H1 (cell line): ENCODE measurements at regions not wholly inside any gene's neighbourhood (a gene's known extent, or its start where the extent isn't known, plus 50 kb on each side); places are given as distances from the start of the nearest gene placed in this dataset.

Source experiments
- CTCF ChIA-PET: fragments of 300-600 bp; sonication (Branson Sonifier 250); formaldehyde crosslinking; loops from one replicate; lab custom pipeline; 2021; ENCODE audit not compliant: partially characterized antibody; lab: Charles Lee
- POLR2A ChIA-PET: fragments of 300-600 bp; sonication (Branson Sonifier 250); formaldehyde crosslinking; loops from one replicate; lab custom pipeline; 2021; ENCODE audit warnings: inconsistent platforms; ENCODE audit not compliant: partially characterized antibody; lab: Charles Lee
- DNase-seq, 2 experiments: peaks; one replicate each; pipeline versions ENCODE4 v3.0.0 to v3.0.0-alpha.2; 2010 to 2022; ENCODE audit warnings: low spot score in 2 of 2, low read depth in 1 of 2, mixed read lengths in 1 of 2
- FAIRE-seq: peaks from 2 replicates; lab custom pipeline; 2011; peaks lifted over from hg19 to GRCh38; lab: Jason Lieb, UNC
- H2AFZ ChIP-seq: 2 replicates; pipeline ENCODE4 v1.8.1; 2012; ENCODE audit warnings: low read length, inconsistent platforms
- H2AK5ac ChIP-seq: 2 replicates; pipeline ENCODE4 v1.6.1; 2013; ENCODE audit warnings: low read depth, low read length
- H2BK120ac ChIP-seq: replicated peaks from 2 replicates; pipeline ENCODE3; 2013; ENCODE audit warnings: low read depth, low read length, inconsistent platforms
- H2BK12ac ChIP-seq: 2 replicates; pipeline ENCODE4 v1.6.1; 2013; ENCODE audit warnings: low read depth, low read length
- H2BK15ac ChIP-seq: 2 replicates; pipeline ENCODE4 v1.6.1; 2013; ENCODE audit warnings: low read length
- H2BK20ac ChIP-seq: 2 replicates; pipeline ENCODE4 v1.6.1; 2013; ENCODE audit warnings: low read length
- H2BK5ac ChIP-seq: 2 replicates; pipeline ENCODE4 v1.6.1; 2013; ENCODE audit warnings: low read depth, low read length
- H3K14ac ChIP-seq: 2 replicates; pipeline ENCODE4 v1.6.1; 2013; ENCODE audit warnings: inconsistent platforms; ENCODE audit not compliant: insufficient read length
- H3K18ac ChIP-seq: 2 replicates; pipeline ENCODE4 v1.6.1; 2013; ENCODE audit warnings: low read length; ENCODE audit errors: extremely low read depth
- H3K23ac ChIP-seq: 2 replicates; pipeline ENCODE4 v1.6.1; 2013; ENCODE audit warnings: inconsistent platforms; ENCODE audit not compliant: insufficient read length
- H3K23me2 ChIP-seq: 2 replicates; pipeline ENCODE4 v1.6.1; 2013; ENCODE audit warnings: low read depth, low read length
- H3K27ac ChIP-seq: 2 replicates; pipeline ENCODE4 v1.6.1; 2011; ENCODE audit warnings: low read depth, low read length, inconsistent platforms
- H3K27me3 ChIP-seq, 4 experiments: replicated peaks in 1 of 4; 1 replicate in 1 of 4; 2 replicates in 3 of 4; pipeline versions ENCODE4 v1.6.1 to v1.8.1; 2011 to 2013; ENCODE audit warnings: low read length in 3 of 4, mild to moderate bottlenecking in 3 of 4, inconsistent platforms in 2 of 4, mixed read lengths in 2 of 4, moderate library complexity in 1 of 4; ENCODE audit not compliant: control insufficient read depth in 3 of 4, insufficient read depth in 3 of 4; ENCODE audit errors: extremely low read depth in 1 of 4
- H3K36me3 ChIP-seq, 4 experiments: 2 replicates each; pipeline versions ENCODE4 v1.6.1 to v1.8.1; 2011 to 2013; ENCODE audit warnings: mild to moderate bottlenecking in 4 of 4, low read length in 3 of 4, moderate library complexity in 2 of 4, control low read depth in 1 of 4, inconsistent platforms in 1 of 4; ENCODE audit not compliant: insufficient read depth in 4 of 4, control insufficient read depth in 2 of 4
- H3K4ac ChIP-seq: replicated peaks from 2 replicates; pipeline ENCODE3; 2013; ENCODE audit warnings: low read length, low read depth, mixed read lengths, inconsistent platforms; ENCODE audit not compliant: insufficient read length
- H3K4me1 ChIP-seq, 4 experiments: replicated peaks in 1 of 4; 1 replicate in 1 of 4; 2 replicates in 3 of 4; pipeline versions ENCODE4 v1.6.1 to v1.8.1; 2011 to 2013; ENCODE audit warnings: low read length in 3 of 4, inconsistent platforms in 2 of 4, mixed read lengths in 1 of 4; ENCODE audit not compliant: insufficient read depth in 4 of 4, control insufficient read depth in 3 of 4
- H3K4me2 ChIP-seq, 2 experiments: 2 replicates each; pipeline versions ENCODE4 v1.6.1 to v1.8.1; 2011 to 2013; ENCODE audit warnings: low read depth in 2 of 2, low read length in 2 of 2, control low read depth in 1 of 2, inconsistent platforms in 1 of 2, mild to moderate bottlenecking in 1 of 2; ENCODE audit not compliant: insufficient read depth in 1 of 2
- H3K4me3 ChIP-seq, 4 experiments: fragments of 200-600, 300-600 bp in 1 of 4; sonication (generic), shearing (Covaris generic), sonication (Bioruptor Twin) in 1 of 4; 2 replicates each; pipeline versions ENCODE4 v1.5.1 to v1.8.1; 2011 to 2016; ENCODE audit warnings: low read length in 4 of 4, low read depth in 3 of 4, control low read depth in 2 of 4, inconsistent platforms in 2 of 4, mild to moderate bottlenecking in 2 of 4, mixed read lengths in 1 of 4, moderate library complexity in 1 of 4; ENCODE audit not compliant: insufficient read depth in 2 of 4; ENCODE audit errors: extremely low read depth in 1 of 4
- H3K56ac ChIP-seq: replicated peaks from 2 replicates; pipeline ENCODE3; 2013; ENCODE audit warnings: low read depth, mild to moderate bottlenecking, mixed read lengths, low read length, inconsistent platforms; ENCODE audit not compliant: insufficient read length
- H3K79me1 ChIP-seq: 2 replicates; pipeline ENCODE4 v1.6.1; 2013; ENCODE audit warnings: low read depth, low read length, control low read depth
- H3K79me2 ChIP-seq, 2 experiments: 2 replicates each; pipeline versions ENCODE4 v1.6.1 to v1.8.1; 2012 to 2013; ENCODE audit warnings: low read length in 2 of 2, mild to moderate bottlenecking in 2 of 2, inconsistent platforms in 1 of 2; ENCODE audit not compliant: insufficient read depth in 2 of 2, control insufficient read depth in 1 of 2
- H3K9ac ChIP-seq, 4 experiments: replicated peaks in 1 of 4; 1 replicate in 1 of 4; 2 replicates in 3 of 4; pipeline versions ENCODE4 v1.6.1 to v1.8.1; 2011 to 2013; ENCODE audit warnings: low read depth in 3 of 4, low read length in 3 of 4, control low read depth in 2 of 4, mild to moderate bottlenecking in 2 of 4, moderate library complexity in 2 of 4, inconsistent platforms in 1 of 4; ENCODE audit errors: extremely low read depth in 1 of 4
- H3K9me3 ChIP-seq, 2 experiments: 2 replicates each; pipeline versions ENCODE4 v1.6.1 to v1.8.1; 2012 to 2013; ENCODE audit warnings: mild to moderate bottlenecking in 2 of 2, moderate library complexity in 2 of 2, control low read depth in 1 of 2, inconsistent platforms in 1 of 2, low read depth in 1 of 2, low read length in 1 of 2, mixed read lengths in 1 of 2; ENCODE audit not compliant: insufficient read depth in 2 of 2
- H4K20me1 ChIP-seq, 2 experiments: replicated peaks in 1 of 2; 2 replicates each; pipeline versions ENCODE3 to v1.8.1; 2011 to 2013; ENCODE audit warnings: inconsistent platforms in 2 of 2, low read length in 2 of 2, mild to moderate bottlenecking in 1 of 2; ENCODE audit not compliant: insufficient read depth in 2 of 2, control insufficient read depth in 1 of 2
- H4K5ac ChIP-seq: 2 replicates; pipeline ENCODE4 v1.6.1; 2013; ENCODE audit warnings: low read length, low read depth, mixed read lengths, inconsistent platforms; ENCODE audit not compliant: insufficient read length
- H4K8ac ChIP-seq: 2 replicates; pipeline ENCODE4 v1.8.0; 2013; ENCODE audit warnings: mild to moderate bottlenecking, moderate library complexity, low read length, inconsistent platforms; ENCODE audit not compliant: insufficient read depth; ENCODE audit errors: extremely low read depth
- H4K91ac ChIP-seq: replicated peaks from 2 replicates; pipeline ENCODE3; 2013; ENCODE audit warnings: low read length, mixed read lengths, inconsistent platforms; ENCODE audit not compliant: insufficient read length
- CHD7 ChIP-seq: fragments of 300-600 bp; sonication (generic); IDR thresholded peaks from 2 replicates; pipeline ENCODE4 v1.7.1; 2012; ENCODE audit warnings: low read length, moderate library complexity, mild to moderate bottlenecking, inconsistent platforms; ENCODE audit not compliant: insufficient replicate concordance
- ZNF274 ChIP-seq: IDR thresholded peaks from 2 replicates; pipeline ENCODE4 v1.7.0; 2012; ENCODE audit warnings: low read length, borderline replicate concordance; ENCODE audit errors: extremely low read depth

DNA sequence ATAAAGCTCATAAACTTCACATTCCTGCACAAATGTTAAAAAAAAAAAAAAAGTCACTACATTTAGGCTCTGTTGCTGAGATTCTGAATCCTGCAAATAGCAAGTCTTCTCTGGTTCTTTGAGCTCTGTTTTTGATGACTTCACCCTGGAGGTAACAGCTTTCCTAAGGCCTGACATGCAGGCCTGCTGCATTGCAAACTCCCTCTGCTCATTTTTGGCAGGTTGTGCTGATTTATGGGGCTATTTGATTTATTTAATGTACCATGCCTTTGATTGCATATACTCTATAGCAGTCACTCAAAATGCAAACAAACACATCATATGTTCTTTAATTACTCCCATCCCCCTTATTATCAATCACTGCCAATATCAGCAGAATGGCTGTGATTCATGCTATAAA is 416.1 kb upstream of the IZUMO3 start:
- no peaks in the 10 kb centered on the region for H4K20me1 ChIP-seq
- no peaks in the 10 kb centered on the region for H3K27me3 ChIP-seq
- no peak overlapping the region for H3K14ac ChIP-seq
- H3K4me1 ChIP-seq: no peaks in the 10 kb centered on the region
- H2BK120ac ChIP-seq: no peak overlapping the region
- H2BK5ac ChIP-seq: no peak overlapping the region
- H3K4me3 ChIP-seq: no peak overlapping the region
- H2AK5ac ChIP-seq: no peak overlapping the region
- ChIA-PET CTCF (interaction anchor here (0.5 to 0.9 kb wide), 3 partner anchors 34 to 1538 kb away, joined by 3 to 5 read pairs (median 4); no protein-coding TSS in a partner anchor), POLR2A (no interaction called here)
- H3K4ac ChIP-seq: no peak overlapping the region
- no peak overlapping the region for H2BK12ac ChIP-seq
- H3K18ac ChIP-seq: no peak overlapping the region
- FAIRE-seq: no peak
- H2BK20ac ChIP-seq: no peak overlapping the region
- no peak overlapping the region for H3K9ac ChIP-seq
- H3K27ac ChIP-seq: no peak overlapping the region
- no peak overlapping the region for H4K5ac ChIP-seq
- no peaks in the 10 kb centered on the region for H3K79me1 ChIP-seq
- H3K4me2 ChIP-seq: no peak overlapping the region
- H4K8ac ChIP-seq: no peak overlapping the region
- H2BK15ac ChIP-seq: no peak overlapping the region
- no peak overlapping the region for H3K23ac ChIP-seq
- H3K9me3 ChIP-seq: no peaks in the 10 kb centered on the region
- H3K23me2 ChIP-seq: no peaks in the 10 kb centered on the region
- no peaks in the 10 kb centered on the region for H3K36me3 ChIP-seq
- H4K91ac ChIP-seq: no peak overlapping the region
- no peaks in the 10 kb centered on the region for H3K79me2 ChIP-seq
- no peak overlapping the region for H2AFZ ChIP-seq
- no peak overlapping the region for H3K56ac ChIP-seq
- no peak for DNase-seq
- TF ChIP-seq CHD7 (no peak), ZNF274 (no peak)
